PC-9 (cell line): ENCODE measurements at regions not wholly inside any gene's neighbourhood (a gene's known extent, or its start where the extent isn't known, plus 50 kb on each side); places are given as distances from the start of the nearest gene placed in this dataset.

Experiments
- BruUV-seq: library from RNA; stranded (reverse); fragments of 400-500 nt; replicated peaks from 2 replicates; lab custom pipeline; 2021; lab: Mats Ljungman, UMichigan
- CTCF ChIA-PET: fragments of 300-600 bp; sonication (Branson Sonifier 250); formaldehyde crosslinking; loops from one replicate; lab custom pipeline; 2022; ENCODE audit warnings: antibody characterized with exemption; lab: Charles Lee
- POLR2A ChIA-PET: fragments of 300-600 bp; sonication (Branson Sonifier 250); formaldehyde crosslinking; loops from one replicate; lab custom pipeline; 2022; ENCODE audit warnings: antibody characterized with exemption; ENCODE audit not compliant: unreplicated experiment; lab: Charles Lee
- DNase-seq, 2 experiments: peaks; one replicate each; pipeline versions ENCODE4 v3.0.0 to v3.0.0-alpha.2; 2015 to 2022; ENCODE audit warnings: mixed read lengths in 1 of 2
- H2AFZ ChIP-seq: fragments of 200-600 bp; sonication (generic); 2 replicates; pipeline ENCODE4 v1.8.1; 2017; ENCODE audit warnings: antibody characterized with exemption
- H3F3A ChIP-seq: fragments of 200-600 bp; sonication (generic); 2 replicates; pipeline ENCODE4 v1.8.1; 2017; ENCODE audit warnings: antibody characterized with exemption, mild to moderate bottlenecking, low read depth; ENCODE audit not compliant: insufficient read depth
- H3K27ac ChIP-seq: fragments of 200-600 bp; sonication (generic); 2 replicates; pipeline ENCODE4 v1.6.1; 2016; ENCODE audit warnings: mixed run types
- H3K27me3 ChIP-seq: fragments of 200-600 bp; sonication (generic); 2 replicates; pipeline ENCODE4 v1.6.1; 2016; ENCODE audit warnings: low read depth, mixed run types; ENCODE audit not compliant: insufficient read depth
- H3K36me3 ChIP-seq: fragments of 200-600 bp; sonication (generic); 2 replicates; pipeline ENCODE4 v1.6.1; 2016; ENCODE audit warnings: low read depth, mixed run types
- H3K4me1 ChIP-seq: fragments of 200-600 bp; sonication (generic); replicated peaks from 2 replicates; pipeline ENCODE4 v1.6.1; 2016; ENCODE audit warnings: mixed run types; ENCODE audit not compliant: insufficient read depth
- H3K4me2 ChIP-seq: fragments of 200-600 bp; sonication (generic); 2 replicates; pipeline ENCODE4 v1.6.1; 2017; ENCODE audit warnings: mixed run types
- H3K4me3 ChIP-seq: fragments of 200-600 bp; sonication (generic); 2 replicates; pipeline ENCODE4 v1.6.1; 2016; ENCODE audit warnings: mixed run types
- H3K79me2 ChIP-seq: fragments of 200-600 bp; sonication (generic); 2 replicates; pipeline ENCODE4 v1.6.1; 2017; ENCODE audit warnings: low read depth, mixed run types
- H3K9me2 ChIP-seq: fragments of 200-600 bp; sonication (generic); 2 replicates; pipeline ENCODE4 v1.8.1; 2017; ENCODE audit warnings: mild to moderate bottlenecking; ENCODE audit not compliant: insufficient read depth
- H3K9me3 ChIP-seq: fragments of 200-600 bp; sonication (generic); 2 replicates; pipeline ENCODE4 v1.8.1; 2016; ENCODE audit warnings: low read depth; ENCODE audit not compliant: insufficient read depth
- H4K20me1 ChIP-seq: fragments of 200-600 bp; sonication (generic); 2 replicates; pipeline ENCODE4 v1.8.1; 2017; ENCODE audit not compliant: insufficient read depth
- CTCF ChIP-seq: fragments of 200-600 bp; sonication (generic); conservative IDR thresholded peaks from 2 replicates; pipeline ENCODE4 v1.6.1; 2017; ENCODE audit warnings: mixed run types, antibody characterized with exemption, mild to moderate bottlenecking, moderate library complexity
- EZH2 ChIP-seq: fragments of 200-600 bp; sonication (generic); IDR thresholded peaks from 2 replicates; pipeline ENCODE4 v1.8.0; 2017; ENCODE audit warnings: antibody characterized with exemption, low read depth
- intact Hi-C: fragments of 100-400 bp; cut with micrococcal nuclease; formaldehyde crosslinking; loops from one replicate; pipeline ENCODE4 v1.10.0; 2022; ENCODE audit not compliant: unreplicated experiment

DNA sequence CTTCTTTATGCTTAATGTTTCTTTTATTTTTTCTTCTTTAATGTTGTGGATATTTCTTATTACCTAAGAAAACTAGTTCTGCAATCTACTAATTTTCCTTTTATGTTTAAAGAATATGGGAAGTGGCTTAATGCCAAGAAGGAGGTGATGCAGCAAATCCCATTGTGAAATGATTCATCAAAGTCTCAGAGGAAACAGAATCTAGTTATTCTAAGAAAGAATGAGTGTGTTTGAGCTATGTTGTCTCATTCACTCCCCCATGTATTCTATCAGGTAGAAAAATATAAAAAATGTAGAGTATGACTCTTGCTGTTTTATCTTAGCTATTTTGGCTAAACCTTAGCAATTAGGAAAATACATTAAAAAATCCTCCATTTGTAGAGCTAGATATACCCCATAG, 659.9 kb upstream of the RGS18 start:
- BruUV-seq = no TSS peak
- CTCF ChIA-PET = interaction anchor here (0.7 kb wide), 1 partner anchor 37 kb away, joined by 5 read pairs; no protein-coding TSS in a partner anchor
- TF ChIP-seq CTCF = no peak
- no peak for TF ChIP-seq EZH2
- H3K9me3 ChIP-seq = peaks cover 4% of the 10 kb centered on the region; the same call in 1 of the 2 replicates
- intact Hi-C loops = no loop called here
- H3K4me3 ChIP-seq = no peak overlapping the region
- no peak overlapping the region for H2AFZ ChIP-seq
- H3K36me3 ChIP-seq = no peaks in the 10 kb centered on the region
- no peaks in the 10 kb centered on the region for H3K27me3 ChIP-seq
- no peaks in the 10 kb centered on the region for H3F3A ChIP-seq
- no peak overlapping the region for H3K4me2 ChIP-seq
- H3K79me2 ChIP-seq = no peaks in the 10 kb centered on the region
- no peaks in the 10 kb centered on the region for H3K9me2 ChIP-seq
- POLR2A ChIA-PET = interaction anchor here (0.6 kb wide), 1 partner anchor 1223 kb away, joined by 8 read pairs; no protein-coding TSS in a partner anchor
- H4K20me1 ChIP-seq = no peaks in the 10 kb centered on the region
- no peak for DNase-seq
- H3K4me1 ChIP-seq = no peaks in the 10 kb centered on the region
- no peak overlapping the region for H3K27ac ChIP-seq

GRCh38 chr1:191498825-191499224, 659.4 kb upstream of the RGS18 start:
- no peak for TF ChIP-seq EZH2
- no peak for TF ChIP-seq CTCF
- Histone ChIP-seq H3K9me2 (no peaks in the 10 kb centered on the region), H4K20me1 (no peaks in the 10 kb centered on the region), H3K4me2 (no peak overlapping the region), H3K36me3 (no peaks in the 10 kb centered on the region), H3K27ac (no peak overlapping the region), H3K4me3 (no peak overlapping the region), H3K27me3 (no peaks in the 10 kb centered on the region), H3K79me2 (no peaks in the 10 kb centered on the region), H3F3A (no peaks in the 10 kb centered on the region), H3K4me1 (no peaks in the 10 kb centered on the region), H2AFZ (no peak overlapping the region), H3K9me3 (peaks cover 4% of the 10 kb centered on the region; the same call in 1 of the 2 replicates)
- ChIA-PET POLR2A (interaction anchor here (0.6 kb wide), 1 partner anchor 1224 kb away, joined by 8 read pairs; no protein-coding TSS in a partner anchor), CTCF (no interaction called here)
- no TSS peak for BruUV-seq
- no peak for DNase-seq
- intact Hi-C loops = no loop called here

DNA sequence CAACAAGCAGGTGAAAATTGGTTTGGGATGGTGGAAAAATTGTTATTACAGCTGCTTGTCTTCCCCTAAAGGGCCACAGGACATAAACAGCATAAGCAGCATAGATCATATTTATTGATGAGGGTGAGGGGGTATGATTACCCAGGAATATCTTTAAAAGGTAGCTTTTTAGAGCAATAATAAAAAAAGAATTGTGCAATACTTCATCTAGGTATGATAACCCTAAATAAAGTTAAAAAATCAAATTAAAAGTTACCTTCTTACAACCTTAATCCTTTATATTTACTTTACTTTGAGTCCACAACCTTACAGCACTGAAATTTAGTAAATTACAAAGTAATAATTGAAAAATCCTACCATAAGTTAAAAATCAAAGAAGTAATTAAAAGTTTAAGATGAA, 653.3 kb upstream of the RGS18 start:
- Histone ChIP-seq H3K9me3 (no peaks in the 10 kb centered on the region), H3K4me3 (no peak overlapping the region), H2AFZ (no peak overlapping the region), H3F3A (no peaks in the 10 kb centered on the region), H3K79me2 (no peaks in the 10 kb centered on the region), H3K4me1 (no peaks in the 10 kb centered on the region), H3K4me2 (no peak overlapping the region), H4K20me1 (no peaks in the 10 kb centered on the region), H3K27me3 (no peaks in the 10 kb centered on the region), H3K27ac (no peak overlapping the region), H3K9me2 (no peaks in the 10 kb centered on the region), H3K36me3 (no peaks in the 10 kb centered on the region)
- no TSS peak for BruUV-seq
- intact Hi-C loops = loop anchor here (5.0 kb wide), 1 partner anchor 93 kb away; no protein-coding TSS in a partner anchor
- CTCF ChIA-PET = no interaction called here
- TF ChIP-seq EZH2 = no peak
- no peak for TF ChIP-seq CTCF
- no peak for DNase-seq
- POLR2A ChIA-PET = no interaction called here
